ENCODE measurements at regions not wholly inside any gene's neighbourhood (a gene's known extent, or its start where the extent isn't known, plus 50 kb on each side); places are given as distances from the start of the nearest gene placed in this dataset.
A peak's percentile ranks its signal among the peaks of the same experiment; 100 is the strongest.

GRCh38 chr12:86914721-86915120, 658.5 kb upstream of the MGAT4C start:
- no peaks in the 10 kb centered on the region for H3K4me1 ChIP-seq (ENCODE audit: control insufficient read depth, extremely low read depth, insufficient read depth, low read length)
- H3K9me3 ChIP-seq (ENCODE audit: control insufficient read depth, low read depth, low read length) = no peaks in the 10 kb centered on the region
- dilution Hi-C loops (cut with MboI; ENCODE audit: extremely low pct_ligation_motif_present, low sequenced_read_pairs) = no loop called here
- H4K20me1 ChIP-seq (ENCODE audit: control insufficient read depth, extremely low read depth, insufficient read depth, low read length) = no peaks in the 10 kb centered on the region
- TF ChIP-seq EZH2 (IDR thresholded peaks at IDR 0.05; ENCODE audit: low read length) = no peak
- peak; percentile 42 to 60 (median 46) for TF ChIP-seq CTCF (optimal IDR thresholded peaks at IDR 0.05 in 1 of 3, IDR thresholded peaks at IDR 0.05 in 1 of 3, conservative IDR thresholded peaks at IDR 0.05 in 1 of 3; ENCODE audit: extremely low read depth in 1 of 3, insufficient read depth in 2 of 3, low read length in 3 of 3)
- FAIRE-seq (no peak), DNase-seq (ENCODE audit: low read depth, low spot score) (no peak)
- no peak overlapping the region for H3K4me3 ChIP-seq (ENCODE audit: control insufficient read depth in 2 of 3, extremely low read depth in 1 of 3, insufficient read depth in 2 of 3, low read depth in 1 of 3, low read length in 3 of 3)
- no peaks in the 10 kb centered on the region for H3K9me1 ChIP-seq (ENCODE audit: control insufficient read depth, extremely low read depth, insufficient read depth, low read length)
- H3K36me3 ChIP-seq (ENCODE audit: control insufficient read depth in 2 of 2, extremely low read depth in 1 of 2, insufficient read depth in 2 of 2, low read length in 2 of 2) = no peaks in the 10 kb centered on the region
- H3K79me2 ChIP-seq (ENCODE audit: control insufficient read depth, insufficient read depth, low read length) = no peaks in the 10 kb centered on the region
- no peaks in the 10 kb centered on the region for H3K27me3 ChIP-seq (ENCODE audit: control insufficient read depth, extremely low read depth, insufficient read depth, low read length)
- no peak overlapping the region for H2AFZ ChIP-seq (ENCODE audit: control insufficient read depth, low read length)
- no peak overlapping the region for H3K4me2 ChIP-seq (ENCODE audit: control insufficient read depth, extremely low read depth, insufficient read depth, low read depth, low read length)
- H3K27ac ChIP-seq (ENCODE audit: control insufficient read depth, insufficient read depth, low read length) = no peak overlapping the region
- H3K9ac ChIP-seq (ENCODE audit: control insufficient read depth, extremely low read depth, insufficient read depth, low read length) = no peak overlapping the region

- no peak for TF ChIP-seq CTCF (optimal IDR thresholded peaks at IDR 0.05 in 1 of 3, IDR thresholded peaks at IDR 0.05 in 1 of 3, conservative IDR thresholded peaks at IDR 0.05 in 1 of 3; ENCODE audit: extremely low read depth in 1 of 3, insufficient read depth in 2 of 3, low read length in 3 of 3)
- no peak for TF ChIP-seq EZH2 (IDR thresholded peaks at IDR 0.05; ENCODE audit: low read length)
- no peaks in the 10 kb centered on the region for H3K9me1 ChIP-seq (ENCODE audit: control insufficient read depth, extremely low read depth, insufficient read depth, low read length)
Observed at GRCh38 chr12:86911973-86912372, 655.8 kb upstream of the MGAT4C start.

More at GRCh38 chr12:86911973-86912372, 655.8 kb upstream of the MGAT4C start:
- H3K4me2 ChIP-seq (ENCODE audit: control insufficient read depth, extremely low read depth, insufficient read depth, low read depth, low read length) = no peak overlapping the region
- no peak overlapping the region for H2AFZ ChIP-seq (ENCODE audit: control insufficient read depth, low read length)
- no peak overlapping the region for H3K27ac ChIP-seq (ENCODE audit: control insufficient read depth, insufficient read depth, low read length)
- FAIRE-seq (no peak), DNase-seq (ENCODE audit: low read depth, low spot score) (no peak)
- no peaks in the 10 kb centered on the region for H4K20me1 ChIP-seq (ENCODE audit: control insufficient read depth, extremely low read depth, insufficient read depth, low read length)
- dilution Hi-C loops (cut with MboI; ENCODE audit: extremely low pct_ligation_motif_present, low sequenced_read_pairs) = no loop called here
- no peak overlapping the region for H3K4me3 ChIP-seq (ENCODE audit: control insufficient read depth in 2 of 3, extremely low read depth in 1 of 3, insufficient read depth in 2 of 3, low read depth in 1 of 3, low read length in 3 of 3)
- H3K79me2 ChIP-seq (ENCODE audit: control insufficient read depth, insufficient read depth, low read length) = no peaks in the 10 kb centered on the region
- H3K27me3 ChIP-seq (ENCODE audit: control insufficient read depth, extremely low read depth, insufficient read depth, low read length) = no peaks in the 10 kb centered on the region
- no peaks in the 10 kb centered on the region for H3K4me1 ChIP-seq (ENCODE audit: control insufficient read depth, extremely low read depth, insufficient read depth, low read length)
- no peaks in the 10 kb centered on the region for H3K36me3 ChIP-seq (ENCODE audit: control insufficient read depth in 2 of 2, extremely low read depth in 1 of 2, insufficient read depth in 2 of 2, low read length in 2 of 2)
- no peaks in the 10 kb centered on the region for H3K9me3 ChIP-seq (ENCODE audit: control insufficient read depth, low read depth, low read length)
- H3K9ac ChIP-seq (ENCODE audit: control insufficient read depth, extremely low read depth, insufficient read depth, low read length) = no peak overlapping the region

All from keratinocyte (primary cell).